ENCODE measurements at regions not wholly inside any gene's neighbourhood (a gene's known extent, or its start where the extent isn't known, plus 50 kb on each side); places are given as distances from the start of the nearest gene placed in this dataset.
"Not testable (repeated sequence)": the region's sequence is repeated elsewhere in the genome, so short reads cannot be mapped to it uniquely, and the experiment has no call there.

DNA sequence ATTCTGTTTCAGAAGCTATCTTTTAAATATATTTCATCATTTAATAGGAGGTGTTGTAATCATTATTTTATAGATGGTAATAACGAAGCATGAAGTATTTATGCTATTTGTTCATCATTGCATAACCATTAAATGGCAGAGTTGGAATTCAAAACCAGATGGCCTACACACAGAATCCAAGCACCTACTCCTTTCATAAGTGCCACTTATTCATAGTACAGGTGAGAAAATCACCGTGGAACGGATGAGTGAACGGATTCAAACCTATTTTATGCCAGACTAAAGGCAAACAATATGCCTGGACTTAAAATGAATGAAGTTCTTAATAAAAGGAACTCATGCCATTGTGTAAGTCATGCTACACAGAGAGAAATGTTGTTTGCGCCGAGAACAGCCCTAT is 397.9 kb upstream of the ADGRB3 start:
- H3K9me3 Mint-ChIP-seq, result no peaks in the 10 kb centered on the region
- no peaks in the 10 kb centered on the region for H3K4me1 Mint-ChIP-seq
- H3K36me3 Mint-ChIP-seq (ENCODE audit: low read depth), result no peaks in the 10 kb centered on the region
- no peak overlapping the region for H3K27ac Mint-ChIP-seq
- H3K4me3 Mint-ChIP-seq, result no peak overlapping the region
- no peaks in the 10 kb centered on the region for H3K27me3 Mint-ChIP-seq
- no peak for ATAC-seq (replicated peaks)

GRCh38 chr6:68235326-68235784 is 399.7 kb upstream of the ADGRB3 start:
- no peak overlapping the region for H3K4me3 Mint-ChIP-seq
- no peaks in the 10 kb centered on the region for H3K36me3 Mint-ChIP-seq (ENCODE audit: low read depth)
- no peaks in the 10 kb centered on the region for H3K27me3 Mint-ChIP-seq
- no peak for ATAC-seq (replicated peaks)
- no peaks in the 10 kb centered on the region for H3K9me3 Mint-ChIP-seq
- no peaks in the 10 kb centered on the region for H3K4me1 Mint-ChIP-seq
- H3K27ac Mint-ChIP-seq, result no peak overlapping the region

DNA sequence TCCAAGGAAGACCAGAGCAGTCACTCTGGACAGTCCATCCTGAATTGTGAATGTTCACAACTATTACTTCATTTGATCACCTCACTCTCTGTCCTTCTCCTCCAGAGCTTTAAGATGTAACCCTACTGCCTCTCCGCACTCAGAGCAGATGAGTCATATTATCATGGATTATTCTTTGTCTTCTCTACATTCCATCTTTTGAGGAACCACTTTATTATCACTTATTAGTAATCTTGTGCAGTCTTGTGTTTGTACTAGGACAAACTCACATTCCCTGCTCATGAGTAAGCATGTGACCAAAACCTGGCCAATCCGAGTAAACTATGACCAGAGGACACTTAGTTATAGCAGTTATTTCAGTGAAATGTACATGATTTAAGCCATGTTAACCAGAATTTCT is 401.5 kb upstream of the ADGRB3 start:
- Mint-ChIP-seq H3K4me1 (no peaks in the 10 kb centered on the region), H3K4me3 (no peak overlapping the region), H3K27ac (no peak overlapping the region), H3K27me3 (no peaks in the 10 kb centered on the region), H3K36me3 (ENCODE audit: low read depth) (no peaks in the 10 kb centered on the region), H3K9me3 (no peaks in the 10 kb centered on the region)
- ATAC-seq (replicated peaks), result no peak

DNA sequence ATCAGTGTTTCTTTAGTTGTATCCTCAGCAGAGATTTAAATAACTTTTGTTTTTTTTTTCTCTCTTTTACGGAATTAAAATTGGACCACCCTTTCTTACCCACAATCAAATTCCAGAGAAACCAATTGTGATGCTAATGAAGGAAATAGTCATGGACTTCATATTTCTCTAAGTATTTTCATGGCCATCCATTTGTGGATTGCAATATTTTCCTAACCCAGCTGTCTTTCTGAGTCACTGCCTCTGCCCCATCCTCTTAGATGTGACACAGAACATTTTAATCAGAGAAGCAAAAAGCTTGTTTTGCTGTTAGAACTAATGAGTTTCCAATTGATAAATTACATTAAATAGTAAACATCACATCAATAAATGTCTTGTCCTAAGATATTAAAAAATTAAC is 405.5 kb upstream of the ADGRB3 start:
- no peaks in the 10 kb centered on the region for H3K36me3 Mint-ChIP-seq (ENCODE audit: low read depth)
- no peak for ATAC-seq (replicated peaks)
- no peak overlapping the region for H3K4me3 Mint-ChIP-seq
- H3K9me3 Mint-ChIP-seq, result peaks cover 3% of the 10 kb centered on the region
- H3K4me1 Mint-ChIP-seq, result no peaks in the 10 kb centered on the region
- H3K27me3 Mint-ChIP-seq, result no peaks in the 10 kb centered on the region
- no peak overlapping the region for H3K27ac Mint-ChIP-seq

DNA sequence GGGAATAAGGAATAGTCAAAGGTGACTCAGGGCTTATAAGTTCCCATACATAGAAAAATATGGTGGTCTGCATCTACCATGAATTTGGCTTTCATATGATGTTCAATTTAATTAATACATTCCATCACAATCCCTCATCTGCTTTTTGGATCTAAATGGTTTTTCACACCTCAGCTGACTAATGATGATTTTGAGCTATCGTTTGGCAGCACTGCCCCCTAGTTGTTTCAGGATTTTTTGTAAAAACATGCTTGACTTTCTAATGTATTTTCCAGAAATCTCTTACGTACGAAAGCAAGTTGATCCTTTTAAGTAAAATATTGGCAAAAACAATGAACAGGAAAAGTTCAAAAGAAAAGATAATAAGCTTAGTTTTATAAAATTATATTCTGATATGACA is 408.6 kb upstream of the ADGRB3 start:
- Mint-ChIP-seq H3K9me3 (peaks cover 3% of the 10 kb centered on the region), H3K4me1 (no peaks in the 10 kb centered on the region), H3K27me3 (no peaks in the 10 kb centered on the region), H3K27ac (no peak overlapping the region), H3K4me3 (no peak overlapping the region), H3K36me3 (ENCODE audit: low read depth) (no peaks in the 10 kb centered on the region)
- no peak for ATAC-seq (replicated peaks)

- no peak for ATAC-seq (replicated peaks)
- Mint-ChIP-seq H3K36me3 (ENCODE audit: low read depth) (no peaks in the 10 kb centered on the region), H3K9me3 (peaks cover 3% of the 10 kb centered on the region), H3K27ac (no peak overlapping the region), H3K4me1 (no peaks in the 10 kb centered on the region), H3K27me3 (no peaks in the 10 kb centered on the region), H3K4me3 (no peak overlapping the region)
These were observed 409.4 kb upstream of the ADGRB3 start for GRCh38 chr6:68225729-68226128.

DNA sequence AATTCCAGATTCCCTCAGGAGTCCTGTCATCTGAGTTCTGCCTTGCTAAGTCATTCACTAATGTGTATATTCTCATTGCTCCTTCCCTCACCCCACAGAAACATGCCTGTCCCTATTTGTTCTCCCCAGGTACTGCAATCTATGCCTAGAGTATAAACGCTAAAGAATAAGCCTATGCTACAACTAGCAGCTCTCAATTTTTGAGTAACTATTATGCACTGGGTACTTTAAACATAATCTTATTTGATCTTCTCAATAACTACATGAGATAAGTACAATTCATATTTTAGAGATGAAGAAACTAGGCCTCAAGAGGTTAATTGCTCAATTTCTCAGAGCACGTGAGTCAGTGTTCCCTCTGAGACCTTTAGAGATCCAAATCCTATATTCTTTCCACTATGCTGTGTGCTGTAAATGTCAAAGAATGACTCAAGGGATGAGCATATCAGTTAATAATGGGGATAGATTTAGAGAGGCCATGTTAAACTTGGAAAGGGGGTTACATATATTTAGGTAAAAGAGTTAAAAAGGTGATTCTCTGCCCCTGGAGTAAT is 423.8 kb upstream of the ADGRB3 start:
- H3K4me1 Mint-ChIP-seq, result no peaks in the 10 kb centered on the region

DNA sequence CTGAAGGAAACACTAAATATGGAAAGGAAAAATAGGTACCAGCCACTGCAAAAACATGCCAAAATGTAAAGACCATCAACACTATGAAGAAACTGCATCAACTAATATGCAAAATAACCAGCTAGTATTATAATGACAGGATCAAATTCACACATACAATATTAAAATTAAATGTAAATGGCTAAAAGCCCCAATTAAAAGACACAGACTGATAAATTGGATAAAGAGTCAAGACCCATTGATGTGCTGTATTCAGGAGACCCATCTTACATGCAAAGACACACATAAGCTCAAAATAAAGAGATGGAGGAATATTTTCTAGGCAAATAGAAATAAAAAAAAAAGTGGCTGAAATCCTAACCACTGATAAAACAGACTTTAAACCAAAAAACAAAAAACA is 427.5 kb upstream of the ADGRB3 start:
- not testable (repeated sequence) for H3K27me3 Mint-ChIP-seq; ATAC-seq (replicated peaks)

More for the DNA sequence above, 423.8 kb upstream of the ADGRB3 start:
- Mint-ChIP-seq H3K9me3 (peaks cover 27% of the 10 kb centered on the region), H3K36me3 (ENCODE audit: low read depth) (no peaks in the 10 kb centered on the region), H3K27me3 (no peaks in the 10 kb centered on the region), H3K27ac (no peak overlapping the region), H3K4me3 (no peak overlapping the region)
- ATAC-seq (replicated peaks), result no peak

GRCh38 chr6:68200929-68201328 is 434.2 kb upstream of the ADGRB3 start:
- Mint-ChIP-seq H3K27ac (no peak overlapping the region), H3K9me3 (peaks cover 12% of the 10 kb centered on the region), H3K27me3 (no peaks in the 10 kb centered on the region), H3K4me1 (no peaks in the 10 kb centered on the region), H3K36me3 (ENCODE audit: low read depth) (no peaks in the 10 kb centered on the region), H3K4me3 (no peak overlapping the region)
- ATAC-seq (replicated peaks), result no peak

More for the DNA sequence above, 427.5 kb upstream of the ADGRB3 start:
- H3K9me3 Mint-ChIP-seq, result peaks cover 13% of the 10 kb centered on the region
- H3K36me3 Mint-ChIP-seq (ENCODE audit: low read depth); H3K27ac Mint-ChIP-seq; H3K4me3 Mint-ChIP-seq; H3K4me1 Mint-ChIP-seq: not testable (repeated sequence)

DNA sequence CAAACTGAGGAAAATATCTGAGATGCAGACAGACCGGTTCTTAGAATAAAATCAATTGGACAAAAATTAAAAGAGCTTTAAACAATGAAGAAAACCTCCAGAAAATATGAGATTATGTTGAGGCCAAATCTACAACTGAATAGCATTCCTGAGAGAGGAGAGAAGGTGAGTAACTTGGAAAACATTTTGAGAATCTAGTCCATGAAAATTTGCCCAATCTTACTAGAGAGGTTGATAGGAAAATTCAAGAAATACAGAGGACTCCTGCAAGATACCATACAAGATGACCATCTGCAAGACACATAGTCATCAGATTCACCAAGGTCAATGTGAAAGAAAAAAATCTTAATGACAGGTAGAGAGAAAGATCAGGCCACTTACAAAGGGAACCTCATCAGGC is 437.7 kb upstream of the ADGRB3 start:
- ATAC-seq (replicated peaks), result no peak
- H3K9me3 Mint-ChIP-seq, result peaks cover 12% of the 10 kb centered on the region
- H3K4me3 Mint-ChIP-seq, result no peak overlapping the region

GRCh38 chr6:68196645-68197044 is 438.4 kb upstream of the ADGRB3 start:
- H3K4me1 Mint-ChIP-seq, result no peaks in the 10 kb centered on the region

More for the DNA sequence above, 437.7 kb upstream of the ADGRB3 start:
- no peak overlapping the region for H3K27ac Mint-ChIP-seq
- no peaks in the 10 kb centered on the region for H3K27me3 Mint-ChIP-seq
- no peaks in the 10 kb centered on the region for H3K36me3 Mint-ChIP-seq (ENCODE audit: low read depth)
- H3K4me1 Mint-ChIP-seq, result no peaks in the 10 kb centered on the region

GRCh38 chr6:68195753-68196152 is 439.3 kb upstream of the ADGRB3 start:
- not testable (repeated sequence) for ATAC-seq (replicated peaks); H3K36me3 Mint-ChIP-seq (ENCODE audit: low read depth); H3K27me3 Mint-ChIP-seq; H3K4me3 Mint-ChIP-seq; H3K27ac Mint-ChIP-seq; H3K4me1 Mint-ChIP-seq
- H3K9me3 Mint-ChIP-seq, result peaks cover 12% of the 10 kb centered on the region

More at GRCh38 chr6:68196645-68197044, 438.4 kb upstream of the ADGRB3 start:
- Mint-ChIP-seq H3K27me3 (no peaks in the 10 kb centered on the region), H3K27ac (no peak overlapping the region), H3K36me3 (ENCODE audit: low read depth) (no peaks in the 10 kb centered on the region), H3K9me3 (peaks cover 12% of the 10 kb centered on the region), H3K4me3 (no peak overlapping the region)
- no peak for ATAC-seq (replicated peaks)

GRCh38 chr6:68194846-68195478 is 440.1 kb upstream of the ADGRB3 start:
- H3K4me1 Mint-ChIP-seq, result no peaks in the 10 kb centered on the region
- H3K27ac Mint-ChIP-seq, result no peak overlapping the region
- H3K4me3 Mint-ChIP-seq, result no peak overlapping the region
- no peak for ATAC-seq (replicated peaks)
- H3K36me3 Mint-ChIP-seq (ENCODE audit: low read depth), result no peaks in the 10 kb centered on the region
- peaks cover 12% of the 10 kb centered on the region for H3K9me3 Mint-ChIP-seq
- H3K27me3 Mint-ChIP-seq, result no peaks in the 10 kb centered on the region

DNA sequence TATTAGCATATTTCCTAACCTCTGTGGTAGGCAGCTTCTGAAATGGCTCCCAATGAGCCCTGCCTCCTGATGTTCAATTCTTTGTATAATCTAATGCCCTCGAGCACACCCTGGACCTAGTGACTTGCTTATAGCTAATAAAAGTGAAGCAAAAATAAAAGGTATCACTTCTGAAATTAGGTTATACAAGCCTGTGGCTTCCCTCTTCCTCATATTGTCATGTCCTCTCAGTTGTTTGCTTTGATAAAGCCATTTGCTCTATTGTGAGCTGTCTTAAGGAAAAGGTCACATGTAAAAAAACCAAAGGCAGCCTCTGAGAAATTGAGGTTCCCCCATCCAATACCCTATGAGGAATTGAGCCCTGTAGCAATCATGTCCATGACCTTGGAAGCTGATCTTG is 442.1 kb upstream of the ADGRB3 start:
- Mint-ChIP-seq H3K9me3 (peaks cover 6% of the 10 kb centered on the region), H3K4me1 (no peaks in the 10 kb centered on the region), H3K4me3 (no peak overlapping the region), H3K27ac (no peak overlapping the region), H3K36me3 (ENCODE audit: low read depth) (no peaks in the 10 kb centered on the region), H3K27me3 (no peaks in the 10 kb centered on the region)
- no peak for ATAC-seq (replicated peaks)

DNA sequence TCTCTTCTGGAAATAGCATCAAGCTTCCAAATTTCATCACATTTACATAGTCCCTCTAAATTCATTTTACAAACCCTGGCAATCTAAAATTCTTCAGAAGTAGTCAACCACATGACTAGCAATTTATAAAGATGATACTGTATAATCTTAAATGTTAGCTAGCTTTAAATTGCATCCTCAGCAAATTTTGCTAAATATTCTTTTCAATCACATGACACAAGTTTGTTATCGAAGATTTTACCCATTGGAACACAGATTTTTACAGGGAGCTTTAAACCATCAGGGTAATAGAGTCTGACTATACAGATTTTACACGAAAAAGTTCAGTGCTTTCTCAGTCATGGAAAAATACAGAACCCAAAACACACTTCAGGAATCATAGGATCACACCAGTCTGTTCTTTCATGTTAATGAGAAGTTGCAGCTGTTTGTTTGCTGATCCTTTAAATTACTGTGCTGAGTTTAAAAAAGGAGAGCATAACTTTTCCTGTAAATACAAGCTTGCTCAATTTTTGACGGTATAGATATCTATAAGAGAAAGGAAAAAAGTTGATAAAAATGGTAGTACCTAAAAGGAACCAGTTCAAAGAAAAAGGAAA is 445.8 kb upstream of the ADGRB3 start:
- no peak for ATAC-seq (replicated peaks)
- no peak overlapping the region for H3K27ac Mint-ChIP-seq
- H3K4me3 Mint-ChIP-seq, result no peak overlapping the region
- no peaks in the 10 kb centered on the region for H3K4me1 Mint-ChIP-seq
- H3K27me3 Mint-ChIP-seq, result no peaks in the 10 kb centered on the region
- no peaks in the 10 kb centered on the region for H3K36me3 Mint-ChIP-seq (ENCODE audit: low read depth)
- H3K9me3 Mint-ChIP-seq, result peaks cover 11% of the 10 kb centered on the region
